Kidney (tissue), 13 donors: ENCODE measurements at regions not wholly inside any gene's neighbourhood (a gene's known extent, or its start where the extent isn't known, plus 50 kb on each side); places are given as distances from the start of the nearest gene placed in this dataset.
A peak's percentile ranks its signal among the peaks of the same experiment; 100 is the strongest.

Experiments
- DNase-seq, 5 donors: peaks; one replicate each; pipeline ENCODE4 v3.0.0-alpha.2; 2013 to 2020
- FAIRE-seq: peaks from 2 replicates; lab custom pipeline; 2012; peaks lifted over from hg19 to GRCh38; lab: Jason Lieb, UNC
- H3K27ac ChIP-seq, 2 donors: one replicate each; pipeline ENCODE4 v1.7.0; 2013; ENCODE audit warnings: low read depth in 2 of 2, low read length in 2 of 2, inconsistent platforms in 1 of 2
- H3K27me3 ChIP-seq: one replicate; pipeline ENCODE4 v1.7.1; 2013; ENCODE audit warnings: low read length, inconsistent platforms; ENCODE audit not compliant: control insufficient read depth, insufficient read depth
- H3K36me3 ChIP-seq, 3 donors: one replicate each; pipeline versions ENCODE4 v1.7.0 to v1.7.1; 2013; ENCODE audit warnings: low read length in 3 of 3, control low read depth in 1 of 3, inconsistent platforms in 1 of 3; ENCODE audit not compliant: insufficient read depth in 3 of 3, control insufficient read depth in 2 of 3
- H3K4me1 ChIP-seq, 3 donors: one replicate each; pipeline versions ENCODE4 v1.7.0 to v1.7.1; 2013; ENCODE audit warnings: low read length in 3 of 3, inconsistent platforms in 1 of 3, low read depth in 1 of 3; ENCODE audit not compliant: control insufficient read depth in 2 of 3, insufficient read depth in 2 of 3
- H3K4me3 ChIP-seq, 3 donors: one replicate each; pipeline versions ENCODE4 v1.7.0 to v1.8.1; 2013; ENCODE audit warnings: low read length in 3 of 3, control low read depth in 1 of 3, inconsistent platforms in 1 of 3
- H3K9ac ChIP-seq, 3 donors: one replicate each; pipeline versions ENCODE4 v1.7.0 to v1.7.1; 2013; ENCODE audit warnings: low read length in 3 of 3, control low read depth in 1 of 3, inconsistent platforms in 1 of 3
- H3K9me3 ChIP-seq, 3 donors: one replicate each; pipeline versions ENCODE4 v1.7.0 to v1.7.1; 2013; ENCODE audit warnings: low read length in 3 of 3, control low read depth in 1 of 3, inconsistent platforms in 1 of 3; ENCODE audit not compliant: control insufficient read depth in 2 of 3, insufficient read depth in 1 of 3
- CTCF ChIP-seq: IDR thresholded peaks from 3 replicates; pipeline ENCODE4 v1.5.1; 2012; ENCODE audit warnings: mild to moderate bottlenecking, moderate library complexity, borderline replicate concordance; ENCODE audit not compliant: insufficient read depth; ENCODE audit errors: extremely low read depth
- intact Hi-C: fragments of 100-400 bp; cut with DNase I; formaldehyde crosslinking; loops from one replicate; pipeline ENCODE4 v1.11.1; 2022
- donor health status: control.
- donor health status: control.
- donor health status: control.
- donor health status: control.
- donor health status: control.
- donor health status: DM: yes; HTN: yes; CAD: no.
- donor health status: Normal renal cell carcinoma (clear cell type).

GRCh38 chr5:23164971-23165370 lies 311.8 kb upstream of the CDH12 start:
- Histone ChIP-seq H3K4me3 (no peak overlapping the region), H3K27ac (no peak overlapping the region), H3K36me3 (no peaks in the 10 kb centered on the region), H3K4me1 (no peaks in the 10 kb centered on the region), H3K9ac (no peak overlapping the region), H3K27me3 (no peaks in the 10 kb centered on the region), H3K9me3 (no peaks in the 10 kb centered on the region)
- peak in 2 of 5 donors; percentile 4 to 19 for DNase-seq
- intact Hi-C loops, result no loop called here
- FAIRE-seq, result no peak
- TF ChIP-seq CTCF, result no peak

GRCh38 chr5:23158179-23158578 lies 305.0 kb upstream of the CDH12 start:
- Histone ChIP-seq H3K4me1 (no peaks in the 10 kb centered on the region), H3K27me3 (no peaks in the 10 kb centered on the region), H3K9me3 (no peaks in the 10 kb centered on the region), H3K9ac (no peak overlapping the region), H3K27ac (no peak overlapping the region), H3K4me3 (no peak overlapping the region), H3K36me3 (no peaks in the 10 kb centered on the region)
- FAIRE-seq (no peak), DNase-seq (no peak)
- no peak for TF ChIP-seq CTCF
- intact Hi-C loops, result no loop called here

GRCh38 chr5:23157716-23158115 lies 304.6 kb upstream of the CDH12 start:
- intact Hi-C loops, result no loop called here
- TF ChIP-seq CTCF, result no peak
- FAIRE-seq, result no peak
- Histone ChIP-seq H3K9ac (no peak overlapping the region), H3K27me3 (no peaks in the 10 kb centered on the region), H3K4me3 (no peak overlapping the region), H3K4me1 (no peaks in the 10 kb centered on the region), H3K9me3 (no peaks in the 10 kb centered on the region), H3K36me3 (no peaks in the 10 kb centered on the region), H3K27ac (no peak overlapping the region)
- no peak for DNase-seq

- Histone ChIP-seq H3K36me3 (no peaks in the 10 kb centered on the region), H3K4me1 (no peaks in the 10 kb centered on the region), H3K9me3 (no peaks in the 10 kb centered on the region), H3K27ac (no peak overlapping the region), H3K9ac (no peak overlapping the region), H3K27me3 (no peaks in the 10 kb centered on the region), H3K4me3 (no peak overlapping the region)
- no peak for TF ChIP-seq CTCF
- no peak for FAIRE-seq
- intact Hi-C loops, result no loop called here
- DNase-seq, result no peak
These were observed 304.0 kb upstream of the CDH12 start for GRCh38 chr5:23157169-23157568.
